T1000 (cell line): ENCODE measurements at regions not wholly inside any gene's neighbourhood (a gene's known extent, or its start where the extent isn't known, plus 50 kb on each side); places are given as distances from the start of the nearest gene placed in this dataset.

Experiments used
- DNase-seq: peaks from one replicate; lab custom pipeline; 2025; ENCODE audit warnings: mixed read lengths; lab: John Stamatoyannopoulos, UW

DNA sequence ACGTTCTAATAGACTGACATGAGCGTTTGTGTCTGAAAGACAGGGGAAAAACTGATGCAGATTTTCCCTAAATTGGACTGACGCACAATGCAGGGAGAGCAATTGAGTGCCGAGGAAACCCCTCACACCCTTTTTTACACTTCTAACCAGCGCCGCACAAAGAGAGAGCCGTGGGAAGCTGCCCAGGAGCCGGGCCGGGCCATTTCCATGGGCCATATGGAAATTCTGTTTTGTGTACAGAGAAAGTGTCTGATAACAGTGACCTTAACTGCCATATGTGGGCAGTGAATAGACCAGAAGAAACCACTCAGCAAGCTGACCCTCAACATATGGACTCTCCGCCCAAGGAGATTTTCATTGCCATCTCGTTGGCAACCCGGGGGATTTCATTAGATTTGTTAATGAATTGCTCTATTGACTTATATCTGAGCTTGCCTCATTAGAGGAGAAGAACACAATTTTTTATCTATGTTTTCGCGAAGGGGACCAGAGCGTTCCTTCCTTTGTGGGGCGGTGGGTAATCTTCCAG lies 225.9 kb upstream of the IRX3 start:
- no peak for DNase-seq

DNA sequence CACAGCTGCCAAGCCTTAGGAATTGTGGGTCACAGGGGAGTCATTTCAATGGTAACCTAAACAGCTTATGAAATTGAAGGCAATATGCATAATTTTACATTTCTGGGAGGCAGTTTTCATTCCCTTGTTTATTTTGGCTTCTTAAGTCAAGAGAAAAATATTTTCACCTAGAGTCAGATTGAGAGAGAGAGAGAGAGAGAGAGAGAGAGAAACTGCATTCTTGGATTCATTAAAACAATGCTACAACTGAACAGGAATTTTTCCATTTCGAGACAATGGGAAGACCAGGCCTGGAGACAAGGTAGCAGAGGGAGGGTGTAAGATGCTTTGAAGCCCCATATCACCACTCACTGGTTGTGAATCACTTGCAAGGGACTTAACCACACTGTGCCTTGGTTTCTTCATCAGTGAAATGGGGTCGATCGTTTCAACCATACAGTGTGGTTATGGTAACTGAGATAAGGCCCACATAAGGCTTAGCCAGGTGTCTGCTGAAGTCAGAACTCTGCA lies 224.7 kb upstream of the IRX3 start:
- DNase-seq, result no peak

DNA sequence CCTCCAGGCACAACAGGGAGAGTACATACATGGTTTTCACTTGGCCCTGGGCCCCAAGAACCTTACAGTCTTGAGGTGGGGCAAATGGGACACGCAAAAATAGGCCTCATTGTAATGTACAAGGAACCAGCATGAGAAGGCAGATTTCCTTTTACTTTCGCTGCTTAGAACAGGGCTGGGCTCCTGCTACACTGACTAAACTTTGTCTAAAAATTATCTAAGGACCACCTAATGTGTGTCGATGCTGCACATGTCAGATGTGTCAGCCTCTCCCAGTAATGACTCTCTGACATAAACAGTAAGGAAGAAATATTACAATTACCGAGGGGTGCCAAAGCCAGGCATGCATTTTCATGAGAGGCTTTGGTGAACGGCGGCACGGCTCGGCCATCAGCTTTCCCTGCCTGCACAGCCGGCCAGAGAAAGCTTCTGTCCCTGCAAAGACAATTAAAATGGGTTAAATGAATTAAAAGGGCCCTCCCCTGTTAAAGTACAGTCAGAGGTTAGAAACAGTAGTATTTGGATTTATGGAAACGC lies 224.2 kb upstream of the IRX3 start:
- no peak for DNase-seq

DNA sequence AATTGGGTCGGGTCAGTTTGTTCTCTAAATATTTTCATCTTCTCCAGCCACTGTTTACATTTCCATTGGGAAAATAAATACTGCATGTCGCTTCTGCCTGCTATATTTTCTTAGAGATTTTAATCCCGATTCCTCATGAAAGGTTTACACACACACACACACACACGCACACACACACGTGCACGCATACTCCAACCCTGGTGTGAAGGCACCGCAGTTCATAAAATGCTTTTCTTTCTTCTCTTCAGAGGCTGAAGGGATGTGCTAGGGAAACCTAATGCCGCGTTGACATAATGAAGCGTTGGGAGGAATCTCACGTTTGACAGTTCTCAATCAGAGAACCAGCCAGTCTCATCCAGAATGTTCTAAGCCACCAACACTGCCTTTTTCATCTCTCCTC lies 222.9 kb upstream of the IRX3 start:
- DNase-seq, result no peak

DNA sequence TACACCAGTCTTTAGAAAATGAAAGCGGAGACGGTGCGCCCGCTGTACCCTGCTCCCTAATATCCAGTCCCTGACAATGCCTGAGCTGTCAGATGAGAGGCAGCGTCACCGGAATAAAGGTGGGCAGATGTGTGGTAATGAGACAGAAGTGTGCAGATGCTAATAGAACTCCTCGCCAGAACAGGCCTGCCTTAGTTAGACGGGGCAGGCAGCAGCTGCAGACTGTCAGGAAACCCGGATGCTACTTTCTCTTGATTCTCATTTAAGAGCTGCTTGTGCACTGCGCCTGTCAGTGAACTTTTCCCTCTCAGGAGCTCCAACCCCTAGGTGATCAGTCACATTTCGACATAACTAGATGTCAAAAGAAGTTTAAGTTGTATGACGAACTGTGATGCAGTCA lies 221.8 kb upstream of the IRX3 start:
- no peak for DNase-seq

DNA sequence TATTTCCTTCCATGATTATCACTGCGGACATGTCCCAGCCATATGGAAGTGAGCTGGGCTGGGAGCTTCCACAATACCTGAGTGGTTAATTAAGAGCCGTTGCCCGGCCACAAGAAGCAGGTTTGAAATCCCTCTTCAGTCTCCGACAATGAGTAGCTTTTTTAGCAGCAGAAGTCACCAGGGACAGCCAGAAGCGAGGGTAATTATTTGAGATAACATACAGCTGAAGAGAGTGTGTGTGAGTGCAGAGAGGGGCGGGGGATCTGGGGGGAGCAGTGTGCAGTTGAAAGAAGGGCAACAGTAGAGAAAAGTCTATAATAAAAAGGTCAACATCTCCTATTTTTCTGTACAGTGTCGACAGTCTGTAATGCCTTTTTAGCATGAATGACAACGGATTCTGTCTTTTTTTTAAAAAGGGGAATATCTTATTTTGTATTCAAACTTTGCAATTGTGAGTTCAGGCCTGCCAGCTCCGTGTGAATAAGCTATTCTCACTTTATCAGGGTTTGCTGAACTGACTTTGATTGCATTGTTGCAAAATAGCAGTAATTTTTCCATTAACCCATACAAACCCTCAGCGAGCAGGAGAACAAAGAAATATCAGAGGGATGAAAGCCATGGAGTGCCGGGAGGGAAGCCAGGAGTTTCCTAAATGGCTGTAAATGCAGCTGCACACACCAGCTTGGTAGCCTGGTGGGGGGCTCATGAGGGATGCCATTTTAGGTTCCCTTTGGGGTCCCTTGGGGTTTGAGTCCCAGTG lies 220.3 kb upstream of the IRX3 start:
- DNase-seq, result no peak

DNA sequence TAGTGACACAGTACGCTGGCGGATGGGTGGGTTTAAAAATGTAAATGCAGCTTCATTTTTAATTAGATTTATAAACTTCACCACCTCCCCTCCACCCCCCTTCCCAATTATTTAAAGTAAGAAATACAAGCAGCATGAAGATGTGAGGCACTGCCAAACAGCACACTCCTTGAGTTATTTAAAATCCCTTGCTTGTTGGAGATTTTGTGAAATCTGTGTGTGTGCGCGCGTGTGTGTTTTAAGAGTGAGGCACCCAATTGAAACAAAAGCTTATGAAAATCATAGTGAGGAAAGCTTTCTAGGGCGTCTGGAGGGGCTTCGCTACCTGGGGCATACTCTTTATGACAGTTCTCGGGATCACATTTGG lies 219.6 kb upstream of the IRX3 start:
- DNase-seq, result no peak

DNA sequence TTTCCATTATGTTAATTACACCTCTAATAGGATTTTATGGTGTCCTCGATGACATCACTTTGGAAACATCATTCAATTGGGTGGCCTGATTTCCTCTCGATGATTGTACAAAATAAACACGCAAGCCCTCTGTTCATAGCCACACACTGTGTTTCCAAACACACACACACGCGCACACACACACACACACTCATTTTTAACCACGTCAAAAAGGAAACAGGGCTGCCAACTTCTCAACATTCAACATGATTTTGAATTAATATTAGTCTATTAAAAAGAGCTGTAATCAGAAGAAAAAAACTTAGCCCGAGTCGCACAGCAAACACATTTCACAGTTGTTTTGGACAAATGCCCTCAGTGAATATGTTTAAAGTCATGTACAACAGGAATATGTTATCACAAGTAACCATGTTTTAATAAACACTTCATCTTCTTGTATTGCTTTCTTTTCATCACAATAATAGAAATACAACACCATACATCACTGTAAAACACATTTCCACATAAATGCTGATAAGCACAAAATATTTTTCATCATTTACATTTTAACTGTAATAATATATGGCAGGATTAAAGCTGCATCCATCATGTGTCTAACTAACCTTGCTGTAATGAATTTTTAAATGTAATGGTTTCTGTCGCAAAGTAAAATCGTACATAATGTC lies 219.1 kb upstream of the IRX3 start:
- DNase-seq, result no peak

DNA sequence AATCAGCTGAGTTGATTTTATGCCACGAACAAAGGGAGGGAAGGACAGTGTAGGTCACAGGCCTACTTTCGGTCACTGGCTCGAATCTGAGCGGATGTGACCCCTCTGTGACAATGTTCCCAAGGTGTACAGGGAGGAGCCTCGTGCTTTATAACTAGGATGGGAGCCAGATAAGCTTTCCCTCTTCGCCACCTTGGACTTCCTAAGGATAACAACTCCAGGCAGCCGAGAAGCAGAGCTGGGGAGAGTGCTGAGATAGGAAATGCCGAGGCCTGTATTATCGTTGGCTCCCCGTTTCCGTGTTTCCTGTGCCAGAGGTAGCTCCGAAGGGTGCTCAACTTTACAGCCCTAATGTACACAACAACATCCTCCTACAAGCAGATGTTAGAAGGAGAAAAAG lies 217.8 kb upstream of the IRX3 start:
- DNase-seq, result no peak

DNA sequence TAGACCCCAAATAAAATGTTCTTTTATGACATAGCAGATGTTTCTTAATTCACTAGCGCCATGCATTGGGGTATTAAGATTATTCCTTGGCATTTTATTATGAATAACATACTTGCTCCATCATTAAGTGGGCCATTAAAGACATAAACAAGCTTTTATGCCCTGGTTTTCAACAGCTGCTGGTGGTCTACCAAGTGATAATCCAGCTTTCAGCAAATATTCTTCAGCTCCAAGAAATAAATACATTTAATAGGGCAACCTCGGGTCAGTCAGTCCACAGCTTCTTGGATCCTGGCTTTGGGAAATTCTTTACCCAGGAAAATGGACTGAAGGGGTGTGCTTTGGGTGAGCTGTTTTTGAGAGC lies 217.3 kb upstream of the IRX3 start:
- no peak for DNase-seq

DNA sequence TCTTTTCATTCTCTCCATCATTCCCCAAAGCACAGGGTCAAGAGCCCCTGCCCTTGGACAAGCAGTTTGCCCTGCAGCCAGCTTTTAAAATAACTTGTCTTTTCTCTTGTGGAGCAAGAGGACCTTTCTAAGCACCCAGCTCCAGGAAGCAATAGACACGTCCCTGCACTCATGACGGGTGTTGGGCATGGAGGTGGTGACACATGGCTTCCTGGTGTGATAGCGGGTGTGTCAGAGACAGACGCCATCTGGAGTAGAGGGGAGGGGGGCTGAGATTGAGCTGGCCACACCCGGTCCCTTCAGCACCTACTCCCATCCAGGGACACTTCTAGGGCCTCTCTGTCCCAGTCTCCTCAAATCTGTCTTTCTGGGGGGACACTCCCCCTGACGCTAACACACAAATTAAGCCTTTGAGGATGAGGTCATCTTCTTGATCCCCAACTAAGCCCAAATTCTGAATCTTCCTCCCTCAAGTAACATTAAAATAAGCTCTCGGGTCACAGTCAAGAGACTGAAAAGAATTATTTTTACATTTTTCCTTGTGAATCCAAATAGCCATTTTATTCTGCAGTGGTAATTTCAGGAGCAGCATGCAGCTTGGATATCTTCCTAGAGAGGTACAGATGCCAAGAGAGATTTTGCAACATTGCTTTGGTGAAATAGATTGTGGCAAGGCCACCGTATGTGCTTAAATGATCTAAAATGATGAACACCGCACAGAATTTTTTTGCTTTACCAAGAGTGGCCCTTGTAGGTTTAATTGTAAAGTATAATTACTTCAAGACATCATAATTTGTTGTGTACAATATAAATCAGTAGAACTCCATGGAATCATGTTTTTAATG lies 216.6 kb upstream of the IRX3 start:
- DNase-seq, result no peak

DNA sequence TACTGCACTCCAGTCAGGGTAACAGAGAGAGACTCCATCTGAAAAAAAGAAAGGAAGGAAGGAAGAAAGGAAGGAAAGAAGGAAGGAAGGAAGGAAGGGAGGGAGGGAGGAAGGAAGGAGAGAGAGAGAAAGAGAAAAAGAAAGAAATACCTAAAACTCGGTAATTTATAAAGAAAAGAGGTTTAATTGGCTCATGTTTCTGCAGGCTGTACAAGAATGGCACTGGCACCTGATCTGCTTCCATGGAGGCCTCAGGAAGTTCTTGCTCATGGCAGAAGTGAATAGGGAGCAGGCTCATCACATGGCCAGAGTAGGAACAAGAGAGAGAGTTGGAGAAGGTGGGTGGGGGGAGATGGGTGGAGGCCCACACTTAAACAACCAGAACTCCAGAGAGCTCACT lies 215.2 kb upstream of the IRX3 start:
- DNase-seq, result no peak

DNA sequence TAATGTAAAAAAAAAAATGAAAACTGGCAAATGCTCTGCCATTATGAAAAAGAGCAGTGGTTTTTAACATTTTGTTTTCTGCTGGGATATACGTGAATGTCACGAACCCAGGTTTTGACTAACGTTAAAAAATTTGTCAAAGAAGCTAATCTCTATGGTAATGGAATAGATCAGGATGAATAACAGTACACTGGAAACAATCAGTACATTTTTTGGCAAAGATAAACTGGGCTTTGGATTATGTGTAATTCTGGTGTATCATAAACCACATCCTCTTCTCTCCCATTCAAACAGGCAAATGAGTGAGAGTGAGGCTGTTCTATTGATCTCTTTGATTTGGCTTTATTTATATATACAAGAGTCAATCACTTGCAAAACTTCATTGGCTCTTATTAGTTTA lies 207.0 kb upstream of the IRX3 start:
- DNase-seq, result no peak

DNA sequence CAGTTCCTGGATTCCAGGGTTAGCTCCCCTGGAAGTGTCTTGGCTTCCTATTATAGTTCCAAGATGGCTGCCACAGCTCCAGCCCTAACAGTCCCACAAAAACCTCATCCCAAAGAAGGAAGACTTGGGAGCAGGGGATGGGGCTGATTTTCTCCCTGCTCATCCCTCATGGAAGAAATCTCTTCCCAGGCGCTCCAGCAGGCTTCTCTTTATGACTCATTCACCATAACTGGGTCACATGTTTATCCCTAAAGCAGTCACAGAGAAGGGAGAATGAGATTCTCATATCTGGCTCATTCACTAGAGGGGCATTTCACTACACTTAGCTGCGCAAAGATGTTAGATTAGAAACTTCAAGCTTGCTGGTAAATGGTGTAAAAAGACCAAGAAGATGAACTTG lies 206.5 kb upstream of the IRX3 start:
- no peak for DNase-seq

DNA sequence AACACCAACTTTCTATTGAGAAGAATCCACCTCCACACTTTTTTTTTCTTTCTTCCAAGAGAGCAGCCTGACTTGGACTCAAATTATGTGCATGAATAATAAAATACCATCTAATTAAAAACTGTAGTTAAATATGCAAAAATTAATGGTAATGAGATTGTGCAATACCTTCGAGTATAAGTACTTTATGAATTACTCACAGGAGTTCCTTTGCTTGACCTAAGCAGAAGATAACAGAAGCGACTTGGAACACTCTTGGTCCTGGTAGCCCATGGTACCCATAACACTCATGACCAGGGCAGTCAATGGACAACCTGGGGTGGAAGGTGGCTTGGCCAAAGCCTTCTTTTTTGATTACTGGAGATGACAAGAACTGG lies 203.5 kb upstream of the IRX3 start:
- no peak for DNase-seq

DNA sequence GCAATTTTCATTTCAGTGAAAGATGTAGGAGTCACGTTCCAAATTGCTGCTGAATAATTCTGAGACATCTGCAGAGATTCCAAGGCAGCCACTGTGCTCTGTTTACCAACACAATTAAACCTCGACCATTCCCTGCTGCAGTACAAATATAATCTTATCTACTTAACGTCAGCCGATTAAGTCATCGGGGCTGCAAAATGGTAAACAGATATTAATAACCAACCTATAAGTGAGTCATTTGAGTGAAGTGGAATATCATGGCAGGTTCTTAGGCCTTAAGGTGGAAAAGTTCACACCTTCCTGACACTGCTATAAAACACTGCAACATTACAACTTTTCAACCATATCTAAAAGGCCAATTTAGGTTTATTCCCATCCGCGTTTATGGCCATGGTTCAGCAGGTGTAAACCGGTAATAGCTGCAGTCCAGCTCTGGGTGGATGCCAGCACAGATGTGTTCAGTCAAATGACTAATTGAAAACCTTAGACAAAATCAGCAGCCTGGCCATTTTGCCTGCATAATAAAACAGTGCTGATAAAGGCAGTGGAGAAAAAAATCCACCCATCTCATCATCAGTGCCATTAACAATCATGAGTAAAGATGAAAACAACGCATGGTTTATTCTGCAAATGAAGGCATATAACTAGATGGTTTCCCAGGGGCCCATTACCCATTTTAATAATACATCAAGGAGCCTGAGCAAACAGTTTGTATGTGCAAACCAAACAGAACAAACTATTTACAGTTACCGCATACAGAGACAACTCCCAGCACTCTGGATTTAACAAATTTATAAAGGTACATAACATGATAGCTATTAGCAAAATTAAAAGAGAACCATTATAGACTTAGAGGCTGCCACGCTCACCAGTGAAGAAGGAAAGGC lies 202.9 kb upstream of the IRX3 start:
- DNase-seq, result no peak

DNA sequence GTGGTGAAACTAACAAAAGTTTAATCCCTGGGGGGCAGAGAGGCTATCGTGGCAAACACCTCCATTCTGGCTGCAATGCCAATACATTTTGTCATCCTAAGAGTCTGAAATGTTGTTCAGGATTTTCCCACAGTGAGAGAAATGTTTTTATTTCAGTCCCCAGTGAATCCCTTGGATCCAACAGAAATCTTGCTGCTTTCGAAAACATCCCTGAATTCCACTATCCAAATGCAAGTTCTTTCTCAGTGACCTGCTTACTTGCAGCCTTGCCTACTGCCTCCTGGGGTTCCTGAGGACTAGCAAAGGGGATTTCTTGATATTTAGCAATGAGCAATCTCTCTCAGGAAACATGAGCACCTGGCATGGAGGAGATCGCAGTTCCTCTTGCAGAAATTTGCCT lies 202.1 kb upstream of the IRX3 start:
- DNase-seq, result no peak

DNA sequence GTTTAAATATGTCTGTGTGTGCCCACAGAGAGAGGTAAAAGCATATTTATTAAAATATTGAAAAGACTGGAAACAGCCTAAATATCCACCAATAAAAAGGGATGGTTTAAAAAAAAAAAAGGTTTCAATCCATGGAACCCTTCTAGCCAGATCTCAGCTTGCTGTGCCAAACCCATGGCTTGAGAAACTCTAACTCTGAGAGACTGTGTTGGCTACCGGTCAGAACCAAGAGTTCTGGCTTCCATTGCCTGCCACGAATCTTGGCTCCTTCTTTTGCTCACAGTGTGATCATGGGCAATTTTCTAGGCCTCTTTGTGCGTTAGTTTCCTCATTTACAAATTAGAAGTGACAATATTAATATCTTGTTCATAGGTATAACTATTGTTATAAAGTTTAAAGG lies 201.3 kb upstream of the IRX3 start:
- DNase-seq, result no peak

DNA sequence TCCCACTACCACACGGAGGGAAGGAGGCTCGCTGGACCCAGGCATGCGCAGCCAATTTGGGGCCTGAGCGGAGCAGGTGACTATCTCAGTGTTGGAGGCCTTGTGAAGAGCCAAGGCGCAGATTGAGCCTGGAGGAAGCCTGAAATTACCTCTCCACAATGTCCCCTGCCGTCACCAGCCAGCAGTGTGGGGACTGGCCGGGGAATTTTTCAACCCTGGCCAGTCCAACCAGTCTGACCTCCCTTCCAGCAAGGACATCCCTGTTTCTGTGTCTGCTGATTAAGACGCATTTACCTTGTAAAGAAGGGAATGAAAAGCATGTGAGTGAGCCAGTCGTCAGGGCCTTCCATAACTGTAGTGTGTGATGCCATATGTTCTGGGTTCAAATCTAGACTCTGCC lies 198.1 kb upstream of the IRX3 start:
- no peak for DNase-seq

DNA sequence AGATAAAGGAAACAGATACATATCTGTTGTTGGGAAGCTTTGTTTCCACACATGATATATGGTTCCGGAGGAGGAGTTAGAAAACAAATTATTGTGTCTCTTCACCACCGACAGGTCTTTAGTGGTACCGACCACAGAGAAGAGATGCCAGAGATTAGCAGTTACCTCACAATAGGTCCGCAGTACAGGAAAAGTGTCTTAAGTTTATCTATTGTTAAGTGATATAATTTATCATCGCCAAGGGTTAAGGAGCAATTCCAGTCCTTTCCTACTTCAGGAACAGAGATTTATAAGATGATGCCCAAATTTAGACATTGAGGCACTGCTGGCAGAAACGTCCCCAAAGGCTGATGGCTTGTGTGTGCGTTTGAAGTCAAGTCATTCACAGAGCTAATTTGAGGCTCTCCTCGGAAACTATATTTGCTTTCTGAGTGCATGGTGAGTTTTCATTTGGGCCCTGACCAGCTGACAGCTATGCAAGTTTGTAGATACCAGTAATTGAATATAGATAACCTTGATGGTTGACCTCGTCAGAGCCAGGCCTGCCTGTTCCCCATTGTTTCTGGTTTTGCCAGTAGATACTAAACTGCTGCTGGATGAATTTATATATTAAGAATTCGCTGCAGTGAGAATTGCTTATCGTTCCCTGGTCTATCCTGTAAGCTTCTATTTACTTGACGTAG lies 196.4 kb upstream of the IRX3 start:
- no peak for DNase-seq

DNA sequence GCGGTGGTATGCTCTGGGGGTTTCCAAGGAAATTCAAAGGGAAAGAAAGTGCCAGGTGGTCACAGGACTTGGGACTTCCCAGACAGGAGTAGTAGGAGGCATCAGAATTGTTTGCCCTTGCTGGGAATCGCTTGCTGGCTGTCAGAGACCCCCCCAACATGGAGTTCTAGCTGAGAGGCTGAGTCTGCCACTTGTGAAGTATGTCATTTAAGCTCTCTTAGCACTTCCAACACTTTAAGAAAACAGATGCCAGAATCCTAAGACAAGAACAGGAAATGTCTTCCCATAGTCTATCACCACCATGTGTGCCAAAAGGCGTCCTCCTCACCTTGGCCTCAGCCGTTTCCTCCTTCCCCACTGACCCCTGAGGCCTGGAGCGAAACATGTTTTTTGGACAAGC lies 193.8 kb upstream of the IRX3 start:
- DNase-seq, result no peak
